CD4-positive, alpha-beta T cell treated with Interleukin-1 beta for 1 hour (primary cell): ENCODE measurements at regions not wholly inside any gene's neighbourhood (a gene's known extent, or its start where the extent isn't known, plus 50 kb on each side); places are given as distances from the start of the nearest gene placed in this dataset.
"Not testable (repeated sequence)": the region's sequence is repeated elsewhere in the genome, so short reads cannot be mapped to it uniquely, and the experiment has no call there.

Experiments
- DNase-seq, 2 donors: peaks; one replicate each; pipeline ENCODE4 v3.0.0-alpha.2; 2020 to 2022

- DNase-seq, result peak; percentile 85 to 88
These were observed 334.4 kb downstream of the SRGAP2C start for GRCh38 chr1:121519042-121519755.

- DNase-seq, result not testable (repeated sequence)
These were observed 335.0 kb downstream of the SRGAP2C start for GRCh38 chr1:121519756-121520286.

GRCh38 chr1:121522061-121522759 lies 337.4 kb downstream of the SRGAP2C start:
- DNase-seq, result no peak

- DNase-seq, result not testable (repeated sequence)
These were observed 338.3 kb downstream of the SRGAP2C start for GRCh38 chr1:121523112-121523511.

GRCh38 chr1:121525355-121525754 lies 340.6 kb downstream of the SRGAP2C start:
- DNase-seq, result no peak

- not testable (repeated sequence) for DNase-seq
These were observed 344.2 kb downstream of the SRGAP2C start for GRCh38 chr1:121528958-121529357.

GRCh38 chr1:121530026-121530425 lies 345.3 kb downstream of the SRGAP2C start:
- DNase-seq, result not testable (repeated sequence)

GRCh38 chr1:121531747-121532146 lies 347.0 kb downstream of the SRGAP2C start:
- not testable (repeated sequence) for DNase-seq

- not testable (repeated sequence) for DNase-seq
These were observed 353.4 kb downstream of the SRGAP2C start for GRCh38 chr1:121538148-121538547.

- DNase-seq, result no peak
These were observed 354.3 kb downstream of the SRGAP2C start for GRCh38 chr1:121538943-121539575.

- not testable (repeated sequence) for DNase-seq
These were observed 359.2 kb downstream of the SRGAP2C start for GRCh38 chr1:121543988-121544387.

- DNase-seq, result no peak
These were observed 359.7 kb downstream of the SRGAP2C start for GRCh38 chr1:121544500-121544899.

GRCh38 chr1:121545899-121546298 lies 361.1 kb downstream of the SRGAP2C start:
- DNase-seq, result not testable (repeated sequence)

GRCh38 chr1:121546830-121547591 lies 362.2 kb downstream of the SRGAP2C start:
- no peak for DNase-seq

GRCh38 chr1:121547726-121548125 lies 363.0 kb downstream of the SRGAP2C start:
- DNase-seq, result not testable (repeated sequence)

- not testable (repeated sequence) for DNase-seq
These were observed 366.0 kb downstream of the SRGAP2C start for GRCh38 chr1:121550817-121551216.

GRCh38 chr1:121551491-121551890 lies 366.7 kb downstream of the SRGAP2C start:
- DNase-seq, result peak in 1 of 2 donors; percentile 53

- DNase-seq, result not testable (repeated sequence)
These were observed 371.8 kb downstream of the SRGAP2C start for GRCh38 chr1:121556560-121556959.

GRCh38 chr1:121558034-121558433 lies 373.3 kb downstream of the SRGAP2C start:
- DNase-seq, result not testable (repeated sequence)

- DNase-seq, result no peak
These were observed 373.7 kb downstream of the SRGAP2C start for GRCh38 chr1:121558514-121558913.

GRCh38 chr1:121566346-121566745 lies 381.6 kb downstream of the SRGAP2C start:
- DNase-seq, result no peak

GRCh38 chr1:121569428-121569827 lies 384.7 kb downstream of the SRGAP2C start:
- DNase-seq, result no peak
